H1 (cell line): ENCODE measurements at regions not wholly inside any gene's neighbourhood (a gene's known extent, or its start where the extent isn't known, plus 50 kb on each side); places are given as distances from the start of the nearest gene placed in this dataset.

Source experiments
- BCL11A ChIP-seq, 2 experiments: IDR thresholded peaks; one replicate each; pipeline ENCODE4 v1.6.1; 2011; ENCODE audit warnings: low read depth in 2 of 2, low read length in 2 of 2, mild to moderate bottlenecking in 2 of 2
- CHD1 ChIP-seq: IDR thresholded peaks from 2 replicates; pipeline ENCODE4 v1.6.1; 2012; ENCODE audit warnings: low read depth, low read length, improper control_type of control experiment
- CHD2 ChIP-seq: IDR thresholded peaks from 2 replicates; pipeline ENCODE4 v1.6.1; 2012; ENCODE audit warnings: low read length, improper control_type of control experiment
- CTCF ChIP-seq, 3 experiments: IDR thresholded peaks; 1 replicate in 2 of 3; 2 replicates in 1 of 3; pipeline versions ENCODE4 v1.5.1 to v1.6.1; 2011; ENCODE audit warnings: low read length in 3 of 3, mild to moderate bottlenecking in 3 of 3, inconsistent platforms in 2 of 3, low read depth in 1 of 3, moderate library complexity in 1 of 3; ENCODE audit not compliant: insufficient read depth in 1 of 3; ENCODE audit errors: control extremely low read depth in 1 of 3
- GABPA ChIP-seq: IDR thresholded peaks from 2 replicates; pipeline ENCODE4 v1.6.1; 2011; ENCODE audit warnings: mild to moderate bottlenecking, low read length, moderate library complexity, borderline replicate concordance; ENCODE audit not compliant: insufficient read depth
- POLR2A ChIP-seq, 2 experiments: IDR thresholded peaks; 1 replicate in 1 of 2; 2 replicates in 1 of 2; pipeline ENCODE4 v1.6.1; 2011; ENCODE audit warnings: low read depth in 2 of 2, low read length in 2 of 2, mild to moderate bottlenecking in 2 of 2; ENCODE audit errors: control extremely low read depth in 1 of 2

GRCh38 chr2:237227190-237227589 is 141.5 kb downstream of the COPS8 start:
- TF ChIP-seq CTCF (IDR thresholded peaks at IDR 0.05; ENCODE audit: control extremely low read depth in 1 of 3, insufficient read depth in 1 of 3, low read depth in 1 of 3, low read length in 3 of 3) (no peak), CHD1 (no peak), BCL11A (IDR thresholded peaks at IDR 0.05; ENCODE audit: low read depth in 2 of 2, low read length in 2 of 2) (no peak), POLR2A (IDR thresholded peaks at IDR 0.05; ENCODE audit: control extremely low read depth in 1 of 2, low read depth in 2 of 2, low read length in 2 of 2) (no peak), CHD2 (no peak), GABPA (no peak)
